H1 (cell line): ENCODE measurements at regions not wholly inside any gene's neighbourhood (a gene's known extent, or its start where the extent isn't known, plus 50 kb on each side); places are given as distances from the start of the nearest gene placed in this dataset.

Experiments
- CTCF ChIA-PET: fragments of 300-600 bp; sonication (Branson Sonifier 250); formaldehyde crosslinking; loops from one replicate; lab custom pipeline; 2021; ENCODE audit not compliant: partially characterized antibody; lab: Charles Lee
- POLR2A ChIA-PET: fragments of 300-600 bp; sonication (Branson Sonifier 250); formaldehyde crosslinking; loops from one replicate; lab custom pipeline; 2021; ENCODE audit warnings: inconsistent platforms; ENCODE audit not compliant: partially characterized antibody; lab: Charles Lee
- DNase-seq, 2 experiments: peaks; one replicate each; pipeline versions ENCODE4 v3.0.0 to v3.0.0-alpha.2; 2010 to 2022; ENCODE audit warnings: low spot score in 2 of 2, low read depth in 1 of 2, mixed read lengths in 1 of 2
- FAIRE-seq: peaks from 2 replicates; lab custom pipeline; 2011; peaks lifted over from hg19 to GRCh38; lab: Jason Lieb, UNC
- H2AFZ ChIP-seq: 2 replicates; pipeline ENCODE4 v1.8.1; 2012; ENCODE audit warnings: low read length, inconsistent platforms
- H2AK5ac ChIP-seq: 2 replicates; pipeline ENCODE4 v1.6.1; 2013; ENCODE audit warnings: low read depth, low read length
- H2BK120ac ChIP-seq: replicated peaks from 2 replicates; pipeline ENCODE3; 2013; ENCODE audit warnings: low read depth, low read length, inconsistent platforms
- H2BK12ac ChIP-seq: 2 replicates; pipeline ENCODE4 v1.6.1; 2013; ENCODE audit warnings: low read depth, low read length
- H2BK15ac ChIP-seq: 2 replicates; pipeline ENCODE4 v1.6.1; 2013; ENCODE audit warnings: low read length
- H2BK20ac ChIP-seq: 2 replicates; pipeline ENCODE4 v1.6.1; 2013; ENCODE audit warnings: low read length
- H2BK5ac ChIP-seq: 2 replicates; pipeline ENCODE4 v1.6.1; 2013; ENCODE audit warnings: low read depth, low read length
- H3K14ac ChIP-seq: 2 replicates; pipeline ENCODE4 v1.6.1; 2013; ENCODE audit warnings: inconsistent platforms; ENCODE audit not compliant: insufficient read length
- H3K18ac ChIP-seq: 2 replicates; pipeline ENCODE4 v1.6.1; 2013; ENCODE audit warnings: low read length; ENCODE audit errors: extremely low read depth
- H3K23ac ChIP-seq: 2 replicates; pipeline ENCODE4 v1.6.1; 2013; ENCODE audit warnings: inconsistent platforms; ENCODE audit not compliant: insufficient read length
- H3K23me2 ChIP-seq: 2 replicates; pipeline ENCODE4 v1.6.1; 2013; ENCODE audit warnings: low read depth, low read length
- H3K27ac ChIP-seq: 2 replicates; pipeline ENCODE4 v1.6.1; 2011; ENCODE audit warnings: low read depth, low read length, inconsistent platforms
- H3K27me3 ChIP-seq, 4 experiments: replicated peaks in 1 of 4; 1 replicate in 1 of 4; 2 replicates in 3 of 4; pipeline versions ENCODE4 v1.6.1 to v1.8.1; 2011 to 2013; ENCODE audit warnings: low read length in 3 of 4, mild to moderate bottlenecking in 3 of 4, inconsistent platforms in 2 of 4, mixed read lengths in 2 of 4, moderate library complexity in 1 of 4; ENCODE audit not compliant: control insufficient read depth in 3 of 4, insufficient read depth in 3 of 4; ENCODE audit errors: extremely low read depth in 1 of 4
- H3K36me3 ChIP-seq, 4 experiments: 2 replicates each; pipeline versions ENCODE4 v1.6.1 to v1.8.1; 2011 to 2013; ENCODE audit warnings: mild to moderate bottlenecking in 4 of 4, low read length in 3 of 4, moderate library complexity in 2 of 4, control low read depth in 1 of 4, inconsistent platforms in 1 of 4; ENCODE audit not compliant: insufficient read depth in 4 of 4, control insufficient read depth in 2 of 4
- H3K4ac ChIP-seq: replicated peaks from 2 replicates; pipeline ENCODE3; 2013; ENCODE audit warnings: low read length, low read depth, mixed read lengths, inconsistent platforms; ENCODE audit not compliant: insufficient read length
- H3K4me1 ChIP-seq, 4 experiments: replicated peaks in 1 of 4; 1 replicate in 1 of 4; 2 replicates in 3 of 4; pipeline versions ENCODE4 v1.6.1 to v1.8.1; 2011 to 2013; ENCODE audit warnings: low read length in 3 of 4, inconsistent platforms in 2 of 4, mixed read lengths in 1 of 4; ENCODE audit not compliant: insufficient read depth in 4 of 4, control insufficient read depth in 3 of 4
- H3K4me2 ChIP-seq, 2 experiments: 2 replicates each; pipeline versions ENCODE4 v1.6.1 to v1.8.1; 2011 to 2013; ENCODE audit warnings: low read depth in 2 of 2, low read length in 2 of 2, control low read depth in 1 of 2, inconsistent platforms in 1 of 2, mild to moderate bottlenecking in 1 of 2; ENCODE audit not compliant: insufficient read depth in 1 of 2
- H3K4me3 ChIP-seq, 4 experiments: fragments of 200-600, 300-600 bp in 1 of 4; sonication (generic), shearing (Covaris generic), sonication (Bioruptor Twin) in 1 of 4; 2 replicates each; pipeline versions ENCODE4 v1.5.1 to v1.8.1; 2011 to 2016; ENCODE audit warnings: low read length in 4 of 4, low read depth in 3 of 4, control low read depth in 2 of 4, inconsistent platforms in 2 of 4, mild to moderate bottlenecking in 2 of 4, mixed read lengths in 1 of 4, moderate library complexity in 1 of 4; ENCODE audit not compliant: insufficient read depth in 2 of 4; ENCODE audit errors: extremely low read depth in 1 of 4
- H3K56ac ChIP-seq: replicated peaks from 2 replicates; pipeline ENCODE3; 2013; ENCODE audit warnings: low read depth, mild to moderate bottlenecking, mixed read lengths, low read length, inconsistent platforms; ENCODE audit not compliant: insufficient read length
- H3K79me1 ChIP-seq: 2 replicates; pipeline ENCODE4 v1.6.1; 2013; ENCODE audit warnings: low read depth, low read length, control low read depth
- H3K79me2 ChIP-seq, 2 experiments: 2 replicates each; pipeline versions ENCODE4 v1.6.1 to v1.8.1; 2012 to 2013; ENCODE audit warnings: low read length in 2 of 2, mild to moderate bottlenecking in 2 of 2, inconsistent platforms in 1 of 2; ENCODE audit not compliant: insufficient read depth in 2 of 2, control insufficient read depth in 1 of 2
- H3K9ac ChIP-seq, 4 experiments: replicated peaks in 1 of 4; 1 replicate in 1 of 4; 2 replicates in 3 of 4; pipeline versions ENCODE4 v1.6.1 to v1.8.1; 2011 to 2013; ENCODE audit warnings: low read depth in 3 of 4, low read length in 3 of 4, control low read depth in 2 of 4, mild to moderate bottlenecking in 2 of 4, moderate library complexity in 2 of 4, inconsistent platforms in 1 of 4; ENCODE audit errors: extremely low read depth in 1 of 4
- H3K9me3 ChIP-seq, 2 experiments: 2 replicates each; pipeline versions ENCODE4 v1.6.1 to v1.8.1; 2012 to 2013; ENCODE audit warnings: mild to moderate bottlenecking in 2 of 2, moderate library complexity in 2 of 2, control low read depth in 1 of 2, inconsistent platforms in 1 of 2, low read depth in 1 of 2, low read length in 1 of 2, mixed read lengths in 1 of 2; ENCODE audit not compliant: insufficient read depth in 2 of 2
- H4K20me1 ChIP-seq, 2 experiments: replicated peaks in 1 of 2; 2 replicates each; pipeline versions ENCODE3 to v1.8.1; 2011 to 2013; ENCODE audit warnings: inconsistent platforms in 2 of 2, low read length in 2 of 2, mild to moderate bottlenecking in 1 of 2; ENCODE audit not compliant: insufficient read depth in 2 of 2, control insufficient read depth in 1 of 2
- H4K5ac ChIP-seq: 2 replicates; pipeline ENCODE4 v1.6.1; 2013; ENCODE audit warnings: low read length, low read depth, mixed read lengths, inconsistent platforms; ENCODE audit not compliant: insufficient read length
- H4K8ac ChIP-seq: 2 replicates; pipeline ENCODE4 v1.8.0; 2013; ENCODE audit warnings: mild to moderate bottlenecking, moderate library complexity, low read length, inconsistent platforms; ENCODE audit not compliant: insufficient read depth; ENCODE audit errors: extremely low read depth
- H4K91ac ChIP-seq: replicated peaks from 2 replicates; pipeline ENCODE3; 2013; ENCODE audit warnings: low read length, mixed read lengths, inconsistent platforms; ENCODE audit not compliant: insufficient read length
- BRCA1 ChIP-seq: IDR thresholded peaks from 2 replicates; pipeline ENCODE4 v1.6.1; 2012; ENCODE audit warnings: low read depth, low read length, improper control_type of control experiment
- CBX8 ChIP-seq: fragments of 300-800, 300-1000 bp; sonication (generic); IDR thresholded peaks from 2 replicates; pipeline ENCODE4 v1.7.1; 2016; ENCODE audit warnings: low read depth, low read length, borderline replicate concordance
- CEBPB ChIP-seq: IDR thresholded peaks from 2 replicates; pipeline ENCODE4 v1.6.1; 2012; ENCODE audit warnings: low read depth, low read length
- CREB1 ChIP-seq: IDR thresholded peaks from 2 replicates; pipeline ENCODE4 v1.6.1; 2012; ENCODE audit warnings: inconsistent platforms
- GTF2F1 ChIP-seq: IDR thresholded peaks from 2 replicates; pipeline ENCODE4 v1.6.1; 2012; ENCODE audit warnings: low read depth, low read length, improper control_type of control experiment, borderline replicate concordance
- HDAC6 ChIP-seq: IDR thresholded peaks from one replicate; pipeline ENCODE4 v1.7.1; 2012; ENCODE audit warnings: low read depth, mild to moderate bottlenecking, inconsistent platforms, low read length, moderate library complexity
- KDM4A ChIP-seq: IDR thresholded peaks from one replicate; pipeline ENCODE4 v1.7.1; 2012; ENCODE audit warnings: low read depth, mild to moderate bottlenecking, moderate library complexity, low read length, inconsistent platforms; ENCODE audit not compliant: severe bottlenecking
- KDM5A ChIP-seq: fragments of 200-600 bp; IDR thresholded peaks from 2 replicates; pipeline ENCODE4 v1.7.1; 2012; ENCODE audit warnings: mild to moderate bottlenecking, low read length, inconsistent platforms, mixed read lengths
- POU5F1 ChIP-seq: IDR thresholded peaks from 2 replicates; pipeline ENCODE4 v1.6.1; 2011; ENCODE audit warnings: low read depth, mild to moderate bottlenecking, low read length, moderate library complexity
- RNF2 ChIP-seq: fragments of 200-900, 300-1000 bp; sonication (generic); IDR thresholded peaks from 2 replicates; pipeline ENCODE4 v1.7.1; 2016; ENCODE audit warnings: borderline replicate concordance, low read depth, mild to moderate bottlenecking, antibody characterized with exemption, low read length; ENCODE audit not compliant: poor library complexity, severe bottlenecking; ENCODE audit errors: missing control alignments
- RXRA ChIP-seq: IDR thresholded peaks from 2 replicates; pipeline ENCODE4 v1.6.1; 2011; ENCODE audit warnings: low read depth, mild to moderate bottlenecking, low read length, moderate library complexity; ENCODE audit not compliant: insufficient read depth
- SAP30 ChIP-seq: fragments of 300-600 bp; sonication (generic); IDR thresholded peaks from 2 replicates; pipeline ENCODE4 v1.7.1; 2012; ENCODE audit warnings: low read length, moderate library complexity, mild to moderate bottlenecking, inconsistent platforms; ENCODE audit not compliant: insufficient read depth, insufficient replicate concordance
- SIRT6 ChIP-seq: IDR thresholded peaks from one replicate; pipeline ENCODE4 v1.7.1; 2012; ENCODE audit warnings: low read length, inconsistent platforms
- SIX5 ChIP-seq: IDR thresholded peaks from 2 replicates; pipeline ENCODE4 v1.6.1; 2011; ENCODE audit warnings: mild to moderate bottlenecking, low read depth, low read length
- SP4 ChIP-seq: IDR thresholded peaks from 2 replicates; pipeline ENCODE4 v1.6.1; 2012; ENCODE audit warnings: low read length, inconsistent platforms
- TCF12 ChIP-seq: IDR thresholded peaks from 2 replicates; pipeline ENCODE4 v1.6.1; 2011; ENCODE audit warnings: low read depth, mild to moderate bottlenecking, low read length
- TEAD4 ChIP-seq: IDR thresholded peaks from 2 replicates; pipeline ENCODE4 v1.6.1; 2012; ENCODE audit warnings: low read depth, low read length, inconsistent platforms, mixed read lengths
- whole genome bisulfite sequencing, 2 experiments: shearing (Covaris generic) in 1 of 2; methylation state at CpG; one replicate each; pipeline versions ENCODE4 v1.1.6 to v1.1.7; 2013 to 2015; ENCODE audit warnings: low lambda C conversion rate in 2 of 2, mixed read lengths in 2 of 2, inconsistent platforms in 1 of 2, low coverage in 1 of 2, missing lambda C conversion rate in 1 of 2; ENCODE audit not compliant: insufficient replicate concordance in 2 of 2, insufficient coverage in 1 of 2, insufficient read length in 1 of 2; ENCODE audit errors: extremely low coverage in 1 of 2, missing lambda C conversion rate in 1 of 2; 5-methylcytosine and 5-hydroxymethylcytosine counted together

- no peaks in the 10 kb centered on the region for H3K79me2 ChIP-seq
- no peak overlapping the region for H2BK120ac ChIP-seq
- H3K56ac ChIP-seq, result no peak overlapping the region
- no peaks in the 10 kb centered on the region for H3K36me3 ChIP-seq
- no peak overlapping the region for H3K23ac ChIP-seq
- peaks cover 0 to 3% (median 0%) of the 10 kb centered on the region in 4 experiments; a peak in 2 of 7 replicates for H3K4me1 ChIP-seq
- no peak overlapping the region for H2BK12ac ChIP-seq
- no peak for FAIRE-seq
- no peak overlapping the region for H4K5ac ChIP-seq
- no peak overlapping the region for H3K9ac ChIP-seq
- CTCF ChIA-PET, result interaction anchor here (0.6 to 0.7 kb wide), 2 partner anchors 73 to 85 kb away, joined by 3 read pairs; no protein-coding TSS in a partner anchor
- no peak overlapping the region for H2AK5ac ChIP-seq
- no peak overlapping the region for H4K8ac ChIP-seq
- H3K4ac ChIP-seq, result no peak overlapping the region
- no peak overlapping the region for H3K4me2 ChIP-seq
- no peak overlapping the region for H2BK15ac ChIP-seq
- 91% methylated on average over 6 of the region's 6 CpGs; no CpG with 5 or more reads in 1 of the 2 experiments for WGBS, 2 experiments
- H4K20me1 ChIP-seq, result no peaks in the 10 kb centered on the region
- H3K9me3 ChIP-seq, result no peaks in the 10 kb centered on the region
- no peaks in the 10 kb centered on the region for H3K27me3 ChIP-seq
- H3K23me2 ChIP-seq, result no peaks in the 10 kb centered on the region
- H4K91ac ChIP-seq, result no peak overlapping the region
- DNase-seq, result no peak
- POLR2A ChIA-PET, result no interaction called here
- H2BK5ac ChIP-seq, result no peak overlapping the region
- no peak overlapping the region for H2BK20ac ChIP-seq
- H3K79me1 ChIP-seq, result no peaks in the 10 kb centered on the region
- no peak overlapping the region for H3K27ac ChIP-seq
- no peak overlapping the region for H2AFZ ChIP-seq
- no peak overlapping the region for H3K18ac ChIP-seq
- no peak overlapping the region for H3K14ac ChIP-seq
- H3K4me3 ChIP-seq, result no peak overlapping the region
- TF ChIP-seq SIRT6 (no peak), TEAD4 (no peak), KDM5A (no peak), SIX5 (no peak), HDAC6 (no peak), RXRA (no peak), CREB1 (no peak), CBX8 (no peak), GTF2F1 (no peak), KDM4A (no peak), TCF12 (no peak), CEBPB (no peak), POU5F1 (no peak), SAP30 (no peak), BRCA1 (no peak), SP4 (no peak), RNF2 (no peak)
These were observed 102.5 kb upstream of the FOXC1 start for GRCh38 chr6:1507251-1507650.
